CD14-positive monocyte (primary cell): ENCODE measurements at regions not wholly inside any gene's neighbourhood (a gene's known extent, or its start where the extent isn't known, plus 50 kb on each side); places are given as distances from the start of the nearest gene placed in this dataset.

ENCODE experiments used
- DNase-seq, 3 donors: peaks; one replicate each; pipeline ENCODE4 v3.0.0-alpha.2; 2011 to 2022
- H2AFZ ChIP-seq: 2 replicates; pipeline ENCODE4 v1.6.0; 2012; ENCODE audit warnings: mild to moderate bottlenecking, low read depth, low read length, inconsistent platforms; ENCODE audit not compliant: insufficient read depth, poor library complexity, severe bottlenecking
- H3K27ac ChIP-seq, 2 donors: 1 replicate in 1 of 2; 2 replicates in 1 of 2; pipeline ENCODE4 v1.5.1; 2012 to 2013; ENCODE audit warnings: low read length in 2 of 2, control low read depth in 1 of 2, inconsistent platforms in 1 of 2, low read depth in 1 of 2, mild to moderate bottlenecking in 1 of 2
- H3K27me3 ChIP-seq, 2 donors: one replicate each; pipeline versions ENCODE4 v1.6.0 to v1.6.1; 2011 to 2013; ENCODE audit warnings: low read length in 2 of 2; ENCODE audit not compliant: control insufficient read depth in 2 of 2, insufficient read depth in 2 of 2
- H3K36me3 ChIP-seq, 2 donors: replicated peaks in 1 of 2; 1 replicate in 1 of 2; 2 replicates in 1 of 2; pipeline versions ENCODE4 v1.5.1 to v1.6.1; 2012 to 2013; ENCODE audit warnings: low read length in 2 of 2, control low read depth in 1 of 2, inconsistent platforms in 1 of 2, mild to moderate bottlenecking in 1 of 2; ENCODE audit not compliant: insufficient read depth in 2 of 2, control insufficient read depth in 1 of 2
- H3K4me1 ChIP-seq, 2 donors: 1 replicate in 1 of 2; 2 replicates in 1 of 2; pipeline versions ENCODE4 v1.5.1 to v1.6.1; 2012 to 2013; ENCODE audit warnings: low read length in 2 of 2, control low read depth in 1 of 2, inconsistent platforms in 1 of 2, mild to moderate bottlenecking in 1 of 2, moderate library complexity in 1 of 2; ENCODE audit not compliant: insufficient read depth in 2 of 2, control insufficient read depth in 1 of 2
- H3K4me2 ChIP-seq: replicated peaks from 2 replicates; pipeline ENCODE3; 2012; ENCODE audit warnings: low read length, moderate library complexity, mild to moderate bottlenecking; ENCODE audit not compliant: poor library complexity, severe bottlenecking; ENCODE audit errors: extremely low read depth
- H3K4me3 ChIP-seq, 3 experiments: fragments of 200-600 bp in 1 of 3; sonication (generic) in 1 of 3; replicated peaks in 1 of 3; 1 replicate in 2 of 3; 2 replicates in 1 of 3; pipeline ENCODE4 v1.5.1; 2011 to 2013; ENCODE audit warnings: low read length in 3 of 3, mild to moderate bottlenecking in 3 of 3, control low read depth in 2 of 3, low read depth in 2 of 3, inconsistent platforms in 1 of 3, moderate library complexity in 1 of 3
- H3K79me2 ChIP-seq: 2 replicates; pipeline ENCODE4 v1.6.0; 2012; ENCODE audit warnings: mild to moderate bottlenecking, control low read depth, inconsistent platforms, low read length, moderate library complexity; ENCODE audit not compliant: insufficient read depth
- H3K9ac ChIP-seq: 2 replicates; pipeline ENCODE4 v1.6.0; 2017; ENCODE audit warnings: low read length, mild to moderate bottlenecking; ENCODE audit not compliant: insufficient read depth, poor library complexity, severe bottlenecking
- H3K9me3 ChIP-seq, 2 donors: replicated peaks in 1 of 2; 1 replicate in 1 of 2; 2 replicates in 1 of 2; pipeline versions ENCODE4 v1.5.1 to v1.6.1; 2012 to 2013; ENCODE audit warnings: low read length in 2 of 2, control low read depth in 1 of 2; ENCODE audit not compliant: control insufficient read depth in 1 of 2, insufficient read depth in 1 of 2
- H4K20me1 ChIP-seq: 2 replicates; pipeline ENCODE4 v1.6.0; 2012; ENCODE audit warnings: mild to moderate bottlenecking, low read length, control low read depth, moderate library complexity; ENCODE audit not compliant: insufficient read depth
- H3K27ac Mint-ChIP-seq, 7 donors: one replicate each; pipeline ENCODE4 v1.8.0; 2020; ENCODE audit warnings: mild to moderate bottlenecking in 7 of 7, mixed read lengths in 7 of 7, moderate library complexity in 6 of 7, inconsistent platforms in 2 of 7
- H3K27me3 Mint-ChIP-seq, 3 donors: one replicate each; pipeline ENCODE4 v1.8.0; 2021 to 2022; ENCODE audit warnings: low read depth in 3 of 3, mild to moderate bottlenecking in 3 of 3, mixed read lengths in 3 of 3, moderate library complexity in 3 of 3, inconsistent platforms in 1 of 3
- H3K36me3 Mint-ChIP-seq, 2 donors: one replicate each; pipeline ENCODE4 v1.8.0; 2020; ENCODE audit warnings: mixed read lengths in 2 of 2, inconsistent platforms in 1 of 2, mild to moderate bottlenecking in 1 of 2
- H3K4me1 Mint-ChIP-seq: one replicate; pipeline ENCODE4 v1.8.0; 2020; ENCODE audit warnings: mild to moderate bottlenecking, mixed read lengths
- H3K4me3 Mint-ChIP-seq, 2 donors: one replicate each; pipeline ENCODE4 v1.8.0; 2020; ENCODE audit warnings: mild to moderate bottlenecking in 2 of 2, mixed read lengths in 2 of 2, moderate library complexity in 1 of 2
- H3K9me3 Mint-ChIP-seq, 7 donors: one replicate each; pipeline ENCODE4 v1.8.0; 2020 to 2022; ENCODE audit warnings: mixed read lengths in 7 of 7, mild to moderate bottlenecking in 6 of 7, moderate library complexity in 6 of 7, inconsistent platforms in 2 of 7
- WGBS: methylation state at CpG from one replicate; pipeline ENCODE4 v1.1.5; 2013; ENCODE audit warnings: missing lambda C conversion rate; ENCODE audit not compliant: insufficient coverage; 5-methylcytosine and 5-hydroxymethylcytosine counted together
- intact Hi-C, 2 donors: fragments of 100-400 bp; cut with micrococcal nuclease; formaldehyde crosslinking; loops; one replicate each; pipeline versions ENCODE4 v1.15.0 to v1.15.1; 2023
- TF ChIP-seq, protein P1 (sequence below): fragments of 200-600 bp; IDR thresholded peaks from one replicate; pipeline ENCODE4 v1.8.0; 2022; ENCODE audit warnings: antibody characterized with exemption, mild to moderate bottlenecking

DNA sequence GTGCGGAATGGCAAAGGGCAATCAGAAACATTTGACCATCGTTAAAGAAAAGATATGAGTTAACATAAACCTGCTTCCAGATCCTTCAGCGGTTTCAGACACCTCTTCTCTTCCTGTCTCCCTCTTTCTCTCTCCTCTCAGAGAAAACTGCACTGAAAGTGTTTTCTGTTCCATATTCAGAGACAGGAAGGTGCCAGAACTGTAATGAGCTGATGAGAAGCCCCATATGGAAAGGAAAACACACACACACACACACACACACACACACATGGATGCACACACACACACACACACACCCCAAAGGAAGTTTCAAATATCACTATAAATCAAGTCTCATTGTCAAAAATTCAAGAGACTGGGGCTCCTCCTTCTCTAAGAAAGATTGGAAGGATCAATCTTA is 515.5 kb downstream of the NUF2 start:
- H3K4me1 Mint-ChIP-seq: no peaks in the 10 kb centered on the region
- peaks cover 1 to 8% (median 3%) of the 10 kb centered on the region in 7 donors for H3K9me3 Mint-ChIP-seq
- no peaks in the 10 kb centered on the region for H3K36me3 Mint-ChIP-seq
- no peak overlapping the region for H3K4me2 ChIP-seq
- no peak for DNase-seq
- no peak overlapping the region for H2AFZ ChIP-seq
- H3K27me3 Mint-ChIP-seq: no peaks in the 10 kb centered on the region
- no peak overlapping the region for H3K9ac ChIP-seq
- H3K9me3 ChIP-seq: no peaks in the 10 kb centered on the region
- intact Hi-C loops: no loop called here
- no peaks in the 10 kb centered on the region for H4K20me1 ChIP-seq
- 86% methylated on average over 2 of the region's 3 CpGs for WGBS
- H3K4me3 Mint-ChIP-seq: no peak overlapping the region
- H3K4me3 ChIP-seq: no peak overlapping the region
- no peaks in the 10 kb centered on the region for H3K36me3 ChIP-seq
- TF ChIP-seq, protein P1, sequence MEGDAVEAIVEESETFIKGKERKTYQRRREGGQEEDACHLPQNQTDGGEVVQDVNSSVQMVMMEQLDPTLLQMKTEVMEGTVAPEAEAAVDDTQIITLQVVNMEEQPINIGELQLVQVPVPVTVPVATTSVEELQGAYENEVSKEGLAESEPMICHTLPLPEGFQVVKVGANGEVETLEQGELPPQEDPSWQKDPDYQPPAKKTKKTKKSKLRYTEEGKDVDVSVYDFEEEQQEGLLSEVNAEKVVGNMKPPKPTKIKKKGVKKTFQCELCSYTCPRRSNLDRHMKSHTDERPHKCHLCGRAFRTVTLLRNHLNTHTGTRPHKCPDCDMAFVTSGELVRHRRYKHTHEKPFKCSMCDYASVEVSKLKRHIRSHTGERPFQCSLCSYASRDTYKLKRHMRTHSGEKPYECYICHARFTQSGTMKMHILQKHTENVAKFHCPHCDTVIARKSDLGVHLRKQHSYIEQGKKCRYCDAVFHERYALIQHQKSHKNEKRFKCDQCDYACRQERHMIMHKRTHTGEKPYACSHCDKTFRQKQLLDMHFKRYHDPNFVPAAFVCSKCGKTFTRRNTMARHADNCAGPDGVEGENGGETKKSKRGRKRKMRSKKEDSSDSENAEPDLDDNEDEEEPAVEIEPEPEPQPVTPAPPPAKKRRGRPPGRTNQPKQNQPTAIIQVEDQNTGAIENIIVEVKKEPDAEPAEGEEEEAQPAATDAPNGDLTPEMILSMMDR: no peak
- H3K27ac Mint-ChIP-seq: no peak overlapping the region
- H3K79me2 ChIP-seq: no peaks in the 10 kb centered on the region
- H3K4me1 ChIP-seq: no peaks in the 10 kb centered on the region
- no peaks in the 10 kb centered on the region for H3K27me3 ChIP-seq
- H3K27ac ChIP-seq: no peak overlapping the region

DNA sequence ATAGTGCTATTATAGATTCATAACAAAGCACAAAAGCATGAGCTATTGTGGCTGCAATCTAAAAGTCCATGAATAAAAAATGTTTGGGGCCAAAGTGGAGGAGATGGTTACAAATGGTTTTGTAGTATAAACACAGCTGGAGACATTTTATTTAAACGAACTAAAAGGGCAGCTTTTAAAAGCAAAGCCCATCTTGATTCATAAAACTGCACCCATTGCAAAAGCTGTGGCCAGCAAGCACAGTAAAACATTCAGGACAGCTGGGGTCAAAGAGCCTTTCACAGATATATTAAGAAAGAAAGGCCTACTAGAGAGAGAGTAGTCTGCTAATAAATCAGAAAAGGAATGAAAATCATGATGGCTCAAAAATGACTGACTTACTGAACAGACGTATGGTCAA is 520.8 kb downstream of the NUF2 start:
- WGBS: no CpG with 5 or more reads among the region's 2 CpGs
- H3K9me3 Mint-ChIP-seq: peaks cover 0 to 9% (median 1%) of the 10 kb centered on the region in 7 donors

More for the DNA sequence above, 520.8 kb downstream of the NUF2 start:
- H3K79me2 ChIP-seq: no peaks in the 10 kb centered on the region
- no peak overlapping the region for H3K9ac ChIP-seq
- H3K27me3 Mint-ChIP-seq: no peaks in the 10 kb centered on the region
- no peaks in the 10 kb centered on the region for H4K20me1 ChIP-seq
- no peak overlapping the region for H3K27ac Mint-ChIP-seq
- TF ChIP-seq, protein P1: no peak
- H3K4me3 Mint-ChIP-seq: no peak overlapping the region
- H3K36me3 Mint-ChIP-seq: no peaks in the 10 kb centered on the region
- H3K36me3 ChIP-seq: no peaks in the 10 kb centered on the region
- no peak overlapping the region for H3K4me3 ChIP-seq
- H3K9me3 ChIP-seq: no peaks in the 10 kb centered on the region
- intact Hi-C loops: no loop called here
- no peaks in the 10 kb centered on the region for H3K27me3 ChIP-seq
- no peaks in the 10 kb centered on the region for H3K4me1 ChIP-seq
- no peak overlapping the region for H3K27ac ChIP-seq
- no peaks in the 10 kb centered on the region for H3K4me1 Mint-ChIP-seq
- no peak overlapping the region for H2AFZ ChIP-seq
- H3K4me2 ChIP-seq: no peak overlapping the region
- no peak for DNase-seq
